Smooth muscle cell (in vitro differentiated cells): ENCODE measurements at regions not wholly inside any gene's neighbourhood (a gene's known extent, or its start where the extent isn't known, plus 50 kb on each side); places are given as distances from the start of the nearest gene placed in this dataset.

ENCODE experiments used
- DNase-seq: peaks from one replicate; lab custom pipeline; 2025; ENCODE audit not compliant: unreplicated experiment; lab: John Stamatoyannopoulos, UW
- H2AFZ ChIP-seq: fragments of 200-600 bp; sonication (generic); 2 replicates; pipeline ENCODE4 v1.6.0; 2016; ENCODE audit warnings: antibody characterized with exemption, low read depth, mild to moderate bottlenecking
- H3F3A ChIP-seq: fragments of 200-600 bp; sonication (generic); 2 replicates; pipeline ENCODE4 v1.6.0; 2017; ENCODE audit warnings: antibody characterized with exemption, low read depth
- H3K27ac ChIP-seq: fragments of 200-600 bp; sonication (generic); 2 replicates; pipeline ENCODE4 v1.5.1; 2016; ENCODE audit warnings: low read depth, mild to moderate bottlenecking
- H3K27me3 ChIP-seq: fragments of 200-600 bp; sonication (generic); 2 replicates; pipeline ENCODE4 v1.6.1; 2016; ENCODE audit warnings: low read depth, mild to moderate bottlenecking
- H3K36me3 ChIP-seq: fragments of 200-600 bp; sonication (generic); 2 replicates; pipeline ENCODE4 v1.5.1; 2016; ENCODE audit warnings: low read depth
- H3K4me1 ChIP-seq: fragments of 200-600 bp; sonication (generic); 2 replicates; pipeline ENCODE4 v1.5.1; 2016; ENCODE audit warnings: low read depth
- H3K4me2 ChIP-seq: fragments of 200-600 bp; sonication (generic); 2 replicates; pipeline ENCODE4 v1.6.0; 2016; ENCODE audit warnings: mild to moderate bottlenecking
- H3K4me3 ChIP-seq: fragments of 200-600 bp; sonication (generic); 2 replicates; pipeline ENCODE4 v1.5.1; 2016; ENCODE audit warnings: mild to moderate bottlenecking
- H3K79me2 ChIP-seq: fragments of 200-600 bp; sonication (generic); 2 replicates; pipeline ENCODE4 v1.6.0; 2016; ENCODE audit warnings: low read depth, mild to moderate bottlenecking
- H3K9ac ChIP-seq: fragments of 200-600 bp; sonication (generic); 2 replicates; pipeline ENCODE4 v1.6.0; 2016; ENCODE audit warnings: low read depth
- H3K9me3 ChIP-seq: fragments of 200-600 bp; sonication (generic); replicated peaks from 2 replicates; pipeline ENCODE4 v1.5.1; 2016; ENCODE audit warnings: low read depth
- H4K20me1 ChIP-seq: fragments of 200-600 bp; sonication (generic); 2 replicates; pipeline ENCODE4 v1.6.0; 2016; ENCODE audit warnings: low read depth
- CTCF ChIP-seq: fragments of 200-600 bp; sonication (generic); IDR thresholded peaks from 2 replicates; pipeline ENCODE4 v1.5.1; 2017; ENCODE audit warnings: borderline replicate concordance, mild to moderate bottlenecking, antibody characterized with exemption; ENCODE audit not compliant: insufficient read depth, poor library complexity, severe bottlenecking
- WGBS: methylation state at CpG from one replicate; pipeline ENCODE4 v1.1.7; 2016; ENCODE audit warnings: low lambda C conversion rate; 5-methylcytosine and 5-hydroxymethylcytosine counted together

DNA sequence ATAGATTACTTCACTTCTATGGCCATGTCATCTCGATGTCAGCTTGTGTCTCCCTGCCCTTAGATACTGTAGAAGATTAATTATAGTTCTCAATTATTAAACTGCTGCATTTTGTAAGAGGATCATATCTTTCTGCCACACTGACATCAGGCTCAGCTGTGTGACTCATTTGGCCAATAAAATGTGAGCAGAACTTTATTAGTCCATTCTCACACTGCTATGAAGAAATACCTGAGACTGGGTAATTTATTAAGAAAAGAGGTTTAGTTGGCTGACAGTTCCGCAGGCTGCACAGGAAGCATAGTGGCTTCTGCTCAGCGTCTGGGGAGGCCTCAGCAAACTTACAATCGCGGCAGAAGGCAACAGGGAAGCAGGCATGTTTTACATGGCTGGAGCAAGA lies 290.4 kb downstream of the RAD51AP2 start:
- H3K27me3 ChIP-seq = no peaks in the 10 kb centered on the region
- 69% methylated on average over 5 of the region's 5 CpGs for WGBS
- H4K20me1 ChIP-seq = no peaks in the 10 kb centered on the region
- H3F3A ChIP-seq = no peaks in the 10 kb centered on the region
- no peak overlapping the region for H3K9ac ChIP-seq
- H2AFZ ChIP-seq = no peak overlapping the region
- no peak overlapping the region for H3K27ac ChIP-seq
- DNase-seq = no peak
- no peaks in the 10 kb centered on the region for H3K4me1 ChIP-seq
- no peaks in the 10 kb centered on the region for H3K9me3 ChIP-seq
- no peak for TF ChIP-seq CTCF
- no peaks in the 10 kb centered on the region for H3K79me2 ChIP-seq
- H3K4me3 ChIP-seq = no peak overlapping the region
- no peaks in the 10 kb centered on the region for H3K36me3 ChIP-seq
- no peak overlapping the region for H3K4me2 ChIP-seq

DNA sequence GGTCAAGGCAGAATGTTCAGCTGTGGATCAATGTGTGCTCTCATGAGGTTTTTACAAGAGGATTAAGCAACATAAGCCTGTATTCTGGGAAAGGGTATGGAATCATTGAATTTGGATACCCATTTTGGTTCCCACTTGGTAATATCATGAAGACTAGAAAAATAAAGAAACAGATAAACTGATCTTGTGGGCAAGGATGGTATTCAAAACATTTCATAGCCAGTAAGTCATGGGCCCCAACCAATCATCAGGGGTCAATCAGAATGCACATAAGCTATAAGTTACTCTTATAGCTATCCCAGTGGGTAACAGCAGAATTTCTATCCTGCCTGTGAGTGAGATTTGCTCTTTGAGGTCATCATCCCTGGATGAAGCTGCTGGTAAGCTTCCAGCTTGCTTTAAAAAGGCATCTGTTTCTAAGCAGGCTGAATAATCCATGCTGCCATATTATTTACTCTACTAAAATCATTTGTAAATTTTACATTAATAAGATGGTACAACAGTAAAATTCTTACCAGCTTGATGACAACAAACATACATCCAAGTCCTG lies 291.2 kb downstream of the RAD51AP2 start:
- Histone ChIP-seq H3K4me3 (no peak overlapping the region), H3K27ac (no peak overlapping the region), H3F3A (no peaks in the 10 kb centered on the region), H2AFZ (no peak overlapping the region), H3K9ac (no peak overlapping the region), H3K27me3 (no peaks in the 10 kb centered on the region), H3K4me1 (no peaks in the 10 kb centered on the region), H3K9me3 (no peaks in the 10 kb centered on the region), H3K79me2 (no peaks in the 10 kb centered on the region), H4K20me1 (no peaks in the 10 kb centered on the region), H3K36me3 (no peaks in the 10 kb centered on the region), H3K4me2 (no peak overlapping the region)
- TF ChIP-seq CTCF = no peak
- no peak for DNase-seq

GRCh38 chr2:17223211-17223610 lies 295.0 kb downstream of the RAD51AP2 start:
- H3K4me1 ChIP-seq = no peaks in the 10 kb centered on the region
- 81% methylated on average over 4 of the region's 4 CpGs for WGBS

More at GRCh38 chr2:17223211-17223610, 295.0 kb downstream of the RAD51AP2 start:
- H3K27ac ChIP-seq = no peak overlapping the region
- H3K9me3 ChIP-seq = no peaks in the 10 kb centered on the region
- H3K4me3 ChIP-seq = no peak overlapping the region
- no peaks in the 10 kb centered on the region for H4K20me1 ChIP-seq
- no peaks in the 10 kb centered on the region for H3K79me2 ChIP-seq
- H3K4me2 ChIP-seq = no peak overlapping the region
- no peak for DNase-seq
- TF ChIP-seq CTCF = no peak
- H3K27me3 ChIP-seq = no peaks in the 10 kb centered on the region
- no peaks in the 10 kb centered on the region for H3K36me3 ChIP-seq
- H3F3A ChIP-seq = no peaks in the 10 kb centered on the region
- no peak overlapping the region for H3K9ac ChIP-seq
- no peak overlapping the region for H2AFZ ChIP-seq
